ENCODE measurements at regions not wholly inside any gene's neighbourhood (a gene's known extent, or its start where the extent isn't known, plus 50 kb on each side); places are given as distances from the start of the nearest gene placed in this dataset.
"Not testable (repeated sequence)": the region's sequence is repeated elsewhere in the genome, so short reads cannot be mapped to it uniquely, and the experiment has no call there.

- Mint-ChIP-seq H3K4me1 (no peaks in the 10 kb centered on the region), H3K4me3 (no peak overlapping the region), H3K27me3 (peaks cover 14% of the 10 kb centered on the region), H3K27ac (no peak overlapping the region), H3K36me3 (ENCODE audit: low read depth) (no peaks in the 10 kb centered on the region), H3K9me3 (no peaks in the 10 kb centered on the region)
- no peak for ATAC-seq (replicated peaks)
Measured at GRCh38 chr12:105481392-105482300, 151.2 kb downstream of the C12orf75 start.

GRCh38 chr12:105482951-105483350 is 152.5 kb downstream of the C12orf75 start:
- Mint-ChIP-seq H3K4me1 (no peaks in the 10 kb centered on the region), H3K27ac (no peak overlapping the region), H3K9me3 (no peaks in the 10 kb centered on the region), H3K27me3 (peaks cover 14% of the 10 kb centered on the region), H3K4me3 (no peak overlapping the region), H3K36me3 (ENCODE audit: low read depth) (no peaks in the 10 kb centered on the region)
- ATAC-seq (replicated peaks) = no peak

GRCh38 chr12:105483691-105484090 is 153.2 kb downstream of the C12orf75 start:
- no peak for ATAC-seq (replicated peaks)
- Mint-ChIP-seq H3K4me3 (no peak overlapping the region), H3K27ac (no peak overlapping the region), H3K36me3 (ENCODE audit: low read depth) (no peaks in the 10 kb centered on the region), H3K4me1 (no peaks in the 10 kb centered on the region), H3K27me3 (peaks cover 14% of the 10 kb centered on the region), H3K9me3 (no peaks in the 10 kb centered on the region)

- Mint-ChIP-seq H3K27ac (no peak overlapping the region), H3K4me3 (no peak overlapping the region), H3K36me3 (ENCODE audit: low read depth) (no peaks in the 10 kb centered on the region), H3K27me3 (peaks cover 14% of the 10 kb centered on the region), H3K9me3 (no peaks in the 10 kb centered on the region), H3K4me1 (no peaks in the 10 kb centered on the region)
- ATAC-seq (replicated peaks) = no peak
Measured at GRCh38 chr12:105485321-105485910, 154.9 kb downstream of the C12orf75 start.

- H3K4me3 Mint-ChIP-seq = no peak overlapping the region
- no peak overlapping the region for H3K27ac Mint-ChIP-seq
- H3K27me3 Mint-ChIP-seq = peaks cover 14% of the 10 kb centered on the region
- H3K36me3 Mint-ChIP-seq (ENCODE audit: low read depth) = no peaks in the 10 kb centered on the region
- ATAC-seq (replicated peaks) = no peak
- no peaks in the 10 kb centered on the region for H3K9me3 Mint-ChIP-seq
- H3K4me1 Mint-ChIP-seq = no peaks in the 10 kb centered on the region
Measured at GRCh38 chr12:105485921-105486320, 155.4 kb downstream of the C12orf75 start.

GRCh38 chr12:105487963-105488362 is 157.5 kb downstream of the C12orf75 start:
- no peak for ATAC-seq (replicated peaks)

GRCh38 chr12:105492591-105493545 is 162.4 kb downstream of the C12orf75 start:
- Mint-ChIP-seq H3K9me3 (peaks cover 5% of the 10 kb centered on the region), H3K4me3 (no peak overlapping the region), H3K27ac (no peak overlapping the region), H3K27me3 (peaks cover 7% of the 10 kb centered on the region), H3K4me1 (no peaks in the 10 kb centered on the region), H3K36me3 (ENCODE audit: low read depth) (no peaks in the 10 kb centered on the region)
- no peak for ATAC-seq (replicated peaks)

More at GRCh38 chr12:105487963-105488362, 157.5 kb downstream of the C12orf75 start:
- Mint-ChIP-seq H3K4me3 (no peak overlapping the region), H3K27me3 (peaks cover 10% of the 10 kb centered on the region), H3K27ac (no peak overlapping the region), H3K4me1 (no peaks in the 10 kb centered on the region), H3K9me3 (no peaks in the 10 kb centered on the region), H3K36me3 (ENCODE audit: low read depth) (no peaks in the 10 kb centered on the region)

GRCh38 chr12:105499205-105499604 is 168.7 kb downstream of the C12orf75 start:
- no peak overlapping the region for H3K4me3 Mint-ChIP-seq
- no peaks in the 10 kb centered on the region for H3K4me1 Mint-ChIP-seq
- peaks cover 5% of the 10 kb centered on the region for H3K9me3 Mint-ChIP-seq
- ATAC-seq (replicated peaks) = no peak
- no peaks in the 10 kb centered on the region for H3K36me3 Mint-ChIP-seq (ENCODE audit: low read depth)
- peaks cover 20% of the 10 kb centered on the region for H3K27me3 Mint-ChIP-seq
- no peak overlapping the region for H3K27ac Mint-ChIP-seq

- ATAC-seq (replicated peaks); H3K27ac Mint-ChIP-seq; H3K9me3 Mint-ChIP-seq; H3K4me3 Mint-ChIP-seq; H3K36me3 Mint-ChIP-seq (ENCODE audit: low read depth); H3K4me1 Mint-ChIP-seq: not testable (repeated sequence)
- peaks cover 26% of the 10 kb centered on the region for H3K27me3 Mint-ChIP-seq
Measured at GRCh38 chr12:105500676-105501075, 170.2 kb downstream of the C12orf75 start.

- H3K4me3 Mint-ChIP-seq = no peak overlapping the region
- H3K27ac Mint-ChIP-seq = no peak overlapping the region
- H3K9me3 Mint-ChIP-seq = no peaks in the 10 kb centered on the region
- peaks cover 21% of the 10 kb centered on the region for H3K27me3 Mint-ChIP-seq
- ATAC-seq (replicated peaks) = no peak
- no peaks in the 10 kb centered on the region for H3K36me3 Mint-ChIP-seq (ENCODE audit: low read depth)
- H3K4me1 Mint-ChIP-seq = no peaks in the 10 kb centered on the region
Measured at GRCh38 chr12:105502426-105502930, 172.0 kb downstream of the C12orf75 start.

GRCh38 chr12:105503619-105504018 is 173.1 kb downstream of the C12orf75 start:
- ATAC-seq (replicated peaks) = no peak
- Mint-ChIP-seq H3K27ac (no peak overlapping the region), H3K36me3 (ENCODE audit: low read depth) (no peaks in the 10 kb centered on the region), H3K9me3 (no peaks in the 10 kb centered on the region), H3K27me3 (peaks cover 20% of the 10 kb centered on the region), H3K4me1 (no peaks in the 10 kb centered on the region), H3K4me3 (no peak overlapping the region)

GRCh38 chr12:105504286-105504685 is 173.8 kb downstream of the C12orf75 start:
- peaks cover 17% of the 10 kb centered on the region for H3K27me3 Mint-ChIP-seq
- H3K36me3 Mint-ChIP-seq (ENCODE audit: low read depth) = no peaks in the 10 kb centered on the region
- no peak overlapping the region for H3K4me3 Mint-ChIP-seq
- ATAC-seq (replicated peaks) = no peak
- H3K27ac Mint-ChIP-seq = no peak overlapping the region
- no peaks in the 10 kb centered on the region for H3K9me3 Mint-ChIP-seq
- no peaks in the 10 kb centered on the region for H3K4me1 Mint-ChIP-seq

GRCh38 chr12:105506678-105507310 is 176.3 kb downstream of the C12orf75 start:
- ATAC-seq (replicated peaks) = no peak
- Mint-ChIP-seq H3K4me1 (no peaks in the 10 kb centered on the region), H3K27me3 (peaks cover 14% of the 10 kb centered on the region), H3K9me3 (no peaks in the 10 kb centered on the region), H3K27ac (no peak overlapping the region), H3K36me3 (ENCODE audit: low read depth) (no peaks in the 10 kb centered on the region), H3K4me3 (no peak overlapping the region)

All from activated T-helper 17 cell treated with anti-CD3 and anti-CD28 coated beads, Interleukin-2, amount 50 U/mL, for 72 hours (primary cell).